H1 (cell line): ENCODE measurements at regions not wholly inside any gene's neighbourhood (a gene's known extent, or its start where the extent isn't known, plus 50 kb on each side); places are given as distances from the start of the nearest gene placed in this dataset.

Source experiments
- CBX5 ChIP-seq: fragments of 300-800, 300-1000 bp; sonication (generic); IDR thresholded peaks from 2 replicates; pipeline ENCODE4 v1.7.1; 2016; ENCODE audit warnings: antibody characterized with exemption, low read length, low read depth
- CHD2 ChIP-seq: IDR thresholded peaks from 2 replicates; pipeline ENCODE4 v1.6.1; 2012; ENCODE audit warnings: low read length, improper control_type of control experiment
- CTBP2 ChIP-seq: IDR thresholded peaks from 2 replicates; pipeline ENCODE4 v1.7.0; 2011; ENCODE audit warnings: borderline replicate concordance, mild to moderate bottlenecking, moderate library complexity, mixed read lengths, low read length; ENCODE audit not compliant: insufficient read depth, insufficient read length
- EZH2 ChIP-seq: fragments of 200-600 bp; sonication (generic); IDR thresholded peaks from 2 replicates; pipeline ENCODE4 v1.7.1; 2012; ENCODE audit warnings: low read depth, mild to moderate bottlenecking, moderate library complexity, low read length, inconsistent platforms; ENCODE audit not compliant: severe bottlenecking
- GTF2F1 ChIP-seq: IDR thresholded peaks from 2 replicates; pipeline ENCODE4 v1.6.1; 2012; ENCODE audit warnings: low read depth, low read length, improper control_type of control experiment, borderline replicate concordance
- KDM1A ChIP-seq: fragments of 200-600, 300-600 bp; sonication (generic); IDR thresholded peaks from 2 replicates; pipeline ENCODE4 v1.7.1; 2016; ENCODE audit warnings: mild to moderate bottlenecking, low read length, borderline replicate concordance
- RNF2 ChIP-seq: fragments of 200-900, 300-1000 bp; sonication (generic); IDR thresholded peaks from 2 replicates; pipeline ENCODE4 v1.7.1; 2016; ENCODE audit warnings: borderline replicate concordance, low read depth, mild to moderate bottlenecking, antibody characterized with exemption, low read length; ENCODE audit not compliant: poor library complexity, severe bottlenecking; ENCODE audit errors: missing control alignments
- TF ChIP-seq, protein P1 (sequence below), 3 experiments: IDR thresholded peaks; 1 replicate in 2 of 3; 2 replicates in 1 of 3; pipeline versions ENCODE4 v1.5.1 to v1.6.1; 2011; ENCODE audit warnings: low read length in 3 of 3, mild to moderate bottlenecking in 3 of 3, inconsistent platforms in 2 of 3, low read depth in 1 of 3, moderate library complexity in 1 of 3; ENCODE audit not compliant: insufficient read depth in 1 of 3; ENCODE audit errors: control extremely low read depth in 1 of 3

DNA sequence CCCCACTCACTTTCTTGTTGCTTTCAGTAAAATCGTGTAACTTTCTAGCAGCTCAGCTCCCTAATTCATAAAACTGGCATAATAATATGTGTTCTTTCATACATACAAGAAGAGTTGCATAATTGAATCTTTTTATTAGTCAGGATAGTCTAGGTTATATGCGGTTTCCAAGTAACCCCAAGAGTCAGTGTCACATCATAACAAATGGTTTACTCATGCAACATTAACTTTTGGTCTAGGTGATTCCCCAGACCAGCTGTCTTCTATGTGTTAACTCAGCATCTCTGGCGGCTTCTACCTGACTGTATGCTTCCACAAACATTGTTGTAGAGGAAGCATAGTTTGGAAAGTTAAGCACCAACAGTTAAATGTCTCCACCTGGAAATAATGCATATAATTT is 1000.4 kb downstream of the CDH11 start (continued):
- TF ChIP-seq, protein P1, sequence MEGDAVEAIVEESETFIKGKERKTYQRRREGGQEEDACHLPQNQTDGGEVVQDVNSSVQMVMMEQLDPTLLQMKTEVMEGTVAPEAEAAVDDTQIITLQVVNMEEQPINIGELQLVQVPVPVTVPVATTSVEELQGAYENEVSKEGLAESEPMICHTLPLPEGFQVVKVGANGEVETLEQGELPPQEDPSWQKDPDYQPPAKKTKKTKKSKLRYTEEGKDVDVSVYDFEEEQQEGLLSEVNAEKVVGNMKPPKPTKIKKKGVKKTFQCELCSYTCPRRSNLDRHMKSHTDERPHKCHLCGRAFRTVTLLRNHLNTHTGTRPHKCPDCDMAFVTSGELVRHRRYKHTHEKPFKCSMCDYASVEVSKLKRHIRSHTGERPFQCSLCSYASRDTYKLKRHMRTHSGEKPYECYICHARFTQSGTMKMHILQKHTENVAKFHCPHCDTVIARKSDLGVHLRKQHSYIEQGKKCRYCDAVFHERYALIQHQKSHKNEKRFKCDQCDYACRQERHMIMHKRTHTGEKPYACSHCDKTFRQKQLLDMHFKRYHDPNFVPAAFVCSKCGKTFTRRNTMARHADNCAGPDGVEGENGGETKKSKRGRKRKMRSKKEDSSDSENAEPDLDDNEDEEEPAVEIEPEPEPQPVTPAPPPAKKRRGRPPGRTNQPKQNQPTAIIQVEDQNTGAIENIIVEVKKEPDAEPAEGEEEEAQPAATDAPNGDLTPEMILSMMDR (IDR thresholded peaks at IDR 0.05; ENCODE audit: control extremely low read depth in 1 of 3, insufficient read depth in 1 of 3, low read depth in 1 of 3, low read length in 3 of 3) = no peak
- TF ChIP-seq KDM1A (no peak), CHD2 (no peak), CTBP2 (no peak), RNF2 (no peak), GTF2F1 (no peak), CBX5 (no peak), EZH2 (no peak)
- TF ChIP-seq, all 59 proteins: peak for 0
